Smooth muscle cell (in vitro differentiated cells): ENCODE measurements at regions not wholly inside any gene's neighbourhood (a gene's known extent, or its start where the extent isn't known, plus 50 kb on each side); places are given as distances from the start of the nearest gene placed in this dataset.

Experiments used
- DNase-seq: peaks from one replicate; lab custom pipeline; 2025; ENCODE audit not compliant: unreplicated experiment; lab: John Stamatoyannopoulos, UW
- H2AFZ ChIP-seq: fragments of 200-600 bp; sonication (generic); 2 replicates; pipeline ENCODE4 v1.6.0; 2016; ENCODE audit warnings: antibody characterized with exemption, low read depth, mild to moderate bottlenecking
- H3F3A ChIP-seq: fragments of 200-600 bp; sonication (generic); 2 replicates; pipeline ENCODE4 v1.6.0; 2017; ENCODE audit warnings: antibody characterized with exemption, low read depth
- H3K27ac ChIP-seq: fragments of 200-600 bp; sonication (generic); 2 replicates; pipeline ENCODE4 v1.5.1; 2016; ENCODE audit warnings: low read depth, mild to moderate bottlenecking
- H3K27me3 ChIP-seq: fragments of 200-600 bp; sonication (generic); 2 replicates; pipeline ENCODE4 v1.6.1; 2016; ENCODE audit warnings: low read depth, mild to moderate bottlenecking
- H3K36me3 ChIP-seq: fragments of 200-600 bp; sonication (generic); 2 replicates; pipeline ENCODE4 v1.5.1; 2016; ENCODE audit warnings: low read depth
- H3K4me1 ChIP-seq: fragments of 200-600 bp; sonication (generic); 2 replicates; pipeline ENCODE4 v1.5.1; 2016; ENCODE audit warnings: low read depth
- H3K4me2 ChIP-seq: fragments of 200-600 bp; sonication (generic); 2 replicates; pipeline ENCODE4 v1.6.0; 2016; ENCODE audit warnings: mild to moderate bottlenecking
- H3K4me3 ChIP-seq: fragments of 200-600 bp; sonication (generic); 2 replicates; pipeline ENCODE4 v1.5.1; 2016; ENCODE audit warnings: mild to moderate bottlenecking
- H3K79me2 ChIP-seq: fragments of 200-600 bp; sonication (generic); 2 replicates; pipeline ENCODE4 v1.6.0; 2016; ENCODE audit warnings: low read depth, mild to moderate bottlenecking
- H3K9ac ChIP-seq: fragments of 200-600 bp; sonication (generic); 2 replicates; pipeline ENCODE4 v1.6.0; 2016; ENCODE audit warnings: low read depth
- H3K9me3 ChIP-seq: fragments of 200-600 bp; sonication (generic); replicated peaks from 2 replicates; pipeline ENCODE4 v1.5.1; 2016; ENCODE audit warnings: low read depth
- H4K20me1 ChIP-seq: fragments of 200-600 bp; sonication (generic); 2 replicates; pipeline ENCODE4 v1.6.0; 2016; ENCODE audit warnings: low read depth
- WGBS: methylation state at CpG from one replicate; pipeline ENCODE4 v1.1.7; 2016; ENCODE audit warnings: low lambda C conversion rate; 5-methylcytosine and 5-hydroxymethylcytosine counted together
- TF ChIP-seq, protein P1 (sequence below): fragments of 200-600 bp; sonication (generic); IDR thresholded peaks from 2 replicates; pipeline ENCODE4 v1.5.1; 2017; ENCODE audit warnings: borderline replicate concordance, mild to moderate bottlenecking, antibody characterized with exemption; ENCODE audit not compliant: insufficient read depth, poor library complexity, severe bottlenecking

DNA sequence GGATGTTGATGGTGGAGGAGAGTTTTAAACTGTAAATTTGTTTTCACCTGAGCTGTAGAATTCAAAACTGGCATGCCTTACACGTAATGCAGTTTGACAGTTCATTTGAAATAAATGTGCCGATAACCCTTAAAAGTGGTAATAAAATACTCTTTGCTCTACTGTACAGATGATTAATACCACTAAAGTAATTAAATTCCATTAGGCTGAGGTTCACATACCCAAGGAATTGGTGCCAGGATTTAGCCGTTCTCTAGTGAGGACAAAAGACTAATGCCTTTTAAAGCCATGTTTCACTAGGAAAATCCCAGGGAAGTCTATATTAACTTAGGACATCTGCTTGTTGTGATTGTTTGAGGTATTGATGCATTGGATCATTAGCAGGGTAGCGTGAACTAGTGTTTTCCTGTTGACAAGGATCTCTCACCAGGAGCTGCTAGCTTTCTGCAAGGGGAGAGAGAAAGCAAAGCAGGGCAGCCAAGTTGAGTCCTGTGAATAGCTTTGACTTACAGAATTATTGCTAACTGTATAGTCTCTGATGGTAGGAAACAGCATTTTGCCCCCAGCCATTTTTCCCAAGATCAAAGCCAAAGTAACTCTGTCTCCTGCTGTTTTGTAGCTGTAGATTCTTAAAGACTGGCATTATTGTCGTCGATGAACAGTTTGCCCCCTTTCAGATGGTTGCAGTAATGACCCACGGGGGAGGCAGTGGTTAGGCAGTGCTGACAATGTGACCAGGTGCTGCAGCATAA is 280.9 kb upstream of the FANCL start:
- no peak overlapping the region for H3K4me3 ChIP-seq
- no peaks in the 10 kb centered on the region for H3K27me3 ChIP-seq
- H3K36me3 ChIP-seq, result no peaks in the 10 kb centered on the region
- no peak overlapping the region for H3K4me2 ChIP-seq
- no peaks in the 10 kb centered on the region for H3F3A ChIP-seq
- no peaks in the 10 kb centered on the region for H3K79me2 ChIP-seq
- no peak for DNase-seq
- WGBS, result 47% methylated on average over 7 of the region's 7 CpGs
- no peaks in the 10 kb centered on the region for H3K9me3 ChIP-seq
- no peak overlapping the region for H3K9ac ChIP-seq
- H4K20me1 ChIP-seq, result no peaks in the 10 kb centered on the region
- TF ChIP-seq, protein P1, sequence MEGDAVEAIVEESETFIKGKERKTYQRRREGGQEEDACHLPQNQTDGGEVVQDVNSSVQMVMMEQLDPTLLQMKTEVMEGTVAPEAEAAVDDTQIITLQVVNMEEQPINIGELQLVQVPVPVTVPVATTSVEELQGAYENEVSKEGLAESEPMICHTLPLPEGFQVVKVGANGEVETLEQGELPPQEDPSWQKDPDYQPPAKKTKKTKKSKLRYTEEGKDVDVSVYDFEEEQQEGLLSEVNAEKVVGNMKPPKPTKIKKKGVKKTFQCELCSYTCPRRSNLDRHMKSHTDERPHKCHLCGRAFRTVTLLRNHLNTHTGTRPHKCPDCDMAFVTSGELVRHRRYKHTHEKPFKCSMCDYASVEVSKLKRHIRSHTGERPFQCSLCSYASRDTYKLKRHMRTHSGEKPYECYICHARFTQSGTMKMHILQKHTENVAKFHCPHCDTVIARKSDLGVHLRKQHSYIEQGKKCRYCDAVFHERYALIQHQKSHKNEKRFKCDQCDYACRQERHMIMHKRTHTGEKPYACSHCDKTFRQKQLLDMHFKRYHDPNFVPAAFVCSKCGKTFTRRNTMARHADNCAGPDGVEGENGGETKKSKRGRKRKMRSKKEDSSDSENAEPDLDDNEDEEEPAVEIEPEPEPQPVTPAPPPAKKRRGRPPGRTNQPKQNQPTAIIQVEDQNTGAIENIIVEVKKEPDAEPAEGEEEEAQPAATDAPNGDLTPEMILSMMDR, result no peak
- no peak overlapping the region for H3K27ac ChIP-seq
- no peaks in the 10 kb centered on the region for H3K4me1 ChIP-seq
- H2AFZ ChIP-seq, result no peak overlapping the region

DNA sequence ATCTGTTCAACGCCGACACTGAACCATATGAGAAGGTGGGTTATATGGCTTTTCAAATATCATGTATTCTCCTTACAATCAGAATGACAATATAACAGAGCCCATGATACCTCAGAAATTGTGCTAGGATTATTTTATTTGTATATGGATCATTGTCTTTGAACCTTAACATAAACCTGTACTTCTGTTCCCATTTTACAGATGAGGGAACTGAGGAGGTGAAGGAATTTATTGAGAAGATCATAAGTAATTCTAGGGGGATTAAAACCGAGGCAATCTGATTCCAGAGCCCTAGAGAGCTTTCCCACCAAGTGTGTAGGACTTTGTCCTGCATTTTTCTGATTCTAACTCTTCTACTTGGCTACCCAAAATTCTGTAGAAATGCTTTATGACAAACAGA is 279.8 kb upstream of the FANCL start:
- TF ChIP-seq, protein P1, result no peak
- Histone ChIP-seq H3K27ac (no peak overlapping the region), H3K36me3 (no peaks in the 10 kb centered on the region), H3F3A (no peaks in the 10 kb centered on the region), H3K9ac (no peak overlapping the region), H3K27me3 (no peaks in the 10 kb centered on the region), H3K4me2 (no peak overlapping the region), H4K20me1 (no peaks in the 10 kb centered on the region), H2AFZ (no peak overlapping the region), H3K9me3 (no peaks in the 10 kb centered on the region), H3K4me3 (no peak overlapping the region), H3K79me2 (no peaks in the 10 kb centered on the region), H3K4me1 (no peaks in the 10 kb centered on the region)
- WGBS, result 92% methylated on average over 3 of the region's 3 CpGs
- no peak for DNase-seq

DNA sequence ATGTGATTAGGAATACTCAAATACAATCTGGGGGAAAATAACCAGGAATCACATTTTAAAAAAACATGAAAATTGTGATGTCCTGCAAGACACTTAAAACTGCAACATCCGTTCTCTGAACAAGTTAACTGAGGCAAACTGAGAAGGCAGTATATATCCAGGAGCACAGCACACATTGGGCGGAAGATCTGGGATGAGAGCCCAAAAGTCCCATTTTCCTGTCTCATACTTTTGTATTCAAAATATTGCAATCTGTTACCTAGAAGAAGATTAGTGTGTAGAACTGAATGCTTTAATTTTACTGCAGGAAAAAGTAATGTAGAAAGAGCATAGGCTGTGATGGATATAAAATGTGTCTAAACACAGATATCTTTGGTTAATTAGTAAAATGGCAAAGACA is 276.8 kb upstream of the FANCL start:
- Histone ChIP-seq H3F3A (no peaks in the 10 kb centered on the region), H3K79me2 (no peaks in the 10 kb centered on the region), H3K9ac (no peak overlapping the region), H3K36me3 (no peaks in the 10 kb centered on the region), H4K20me1 (no peaks in the 10 kb centered on the region), H3K27ac (no peak overlapping the region), H3K4me2 (no peak overlapping the region), H3K27me3 (no peaks in the 10 kb centered on the region), H3K4me1 (no peaks in the 10 kb centered on the region), H2AFZ (no peak overlapping the region), H3K4me3 (no peak overlapping the region), H3K9me3 (no peaks in the 10 kb centered on the region)
- DNase-seq, result no peak
- 92% methylated on average over 2 of the region's 2 CpGs for WGBS
- TF ChIP-seq, protein P1, result no peak

DNA sequence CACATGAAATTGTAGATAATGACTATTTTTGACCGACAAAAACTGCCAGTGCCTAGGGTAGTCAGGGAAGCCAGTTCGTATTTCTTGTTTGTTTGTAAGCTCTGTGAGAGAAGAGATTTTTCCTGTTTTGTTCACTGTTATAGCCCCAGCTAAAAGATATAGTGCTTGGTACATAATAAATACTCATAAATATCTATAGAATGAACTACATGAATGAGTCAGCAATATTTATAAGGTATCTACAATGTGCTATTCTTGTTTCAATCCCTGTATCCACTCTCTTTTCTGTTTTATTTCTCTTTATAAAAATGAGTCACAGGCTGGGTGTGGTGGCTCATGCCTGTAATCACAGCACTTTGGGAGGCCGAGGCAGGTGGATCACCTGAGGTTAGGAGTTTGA is 275.6 kb upstream of the FANCL start:
- H3K27me3 ChIP-seq, result no peaks in the 10 kb centered on the region
- H3K9me3 ChIP-seq, result no peaks in the 10 kb centered on the region
- H3K4me2 ChIP-seq, result no peak overlapping the region
- H3K4me3 ChIP-seq, result no peak overlapping the region
- no peaks in the 10 kb centered on the region for H4K20me1 ChIP-seq
- TF ChIP-seq, protein P1, result no peak
- no peaks in the 10 kb centered on the region for H3F3A ChIP-seq
- no peaks in the 10 kb centered on the region for H3K4me1 ChIP-seq
- H3K36me3 ChIP-seq, result no peaks in the 10 kb centered on the region
- no peak for DNase-seq
- no peak overlapping the region for H2AFZ ChIP-seq
- H3K27ac ChIP-seq, result no peak overlapping the region
- WGBS, result 85% methylated on average over 3 of the region's 3 CpGs
- H3K79me2 ChIP-seq, result no peaks in the 10 kb centered on the region
- H3K9ac ChIP-seq, result no peak overlapping the region
